SU-DHL-6 (cell line): ENCODE measurements at regions not wholly inside any gene's neighbourhood (a gene's known extent, or its start where the extent isn't known, plus 50 kb on each side); places are given as distances from the start of the nearest gene placed in this dataset.

ENCODE experiments used
- CTCF ChIP-seq: fragments of 200-600 bp; sonication (generic); IDR thresholded peaks from one replicate; pipeline ENCODE4 v1.5.1; 2017; ENCODE audit warnings: antibody characterized with exemption, mild to moderate bottlenecking, low read length, moderate library complexity; ENCODE audit not compliant: insufficient read depth, poor library complexity, severe bottlenecking
- EZH2phosphoT487 ChIP-seq: fragments of 200-600 bp; sonication (generic), shearing (Covaris generic); conservative IDR thresholded peaks from 2 replicates; pipeline ENCODE4 v1.6.1; 2018; ENCODE audit warnings: mild to moderate bottlenecking, antibody characterized with exemption, low read length, moderate library complexity, mixed read lengths

- TF ChIP-seq CTCF (no peak), EZH2phosphoT487 (no peak)
Measured at GRCh38 chr5:57422341-57422740, 60.3 kb downstream of the ACTBL2 start.
